HFFc6 (cell line): ENCODE measurements at regions not wholly inside any gene's neighbourhood (a gene's known extent, or its start where the extent isn't known, plus 50 kb on each side); places are given as distances from the start of the nearest gene placed in this dataset.

Experiments
- DNase-seq: peaks from one replicate; pipeline ENCODE4 v3.0.0-alpha.2; 2018
- H3K27ac Mint-ChIP-seq: 2 replicates; pipeline ENCODE4 v1.8.0; 2020; ENCODE audit warnings: mild to moderate bottlenecking, mixed read lengths
- H3K27me3 Mint-ChIP-seq: 2 replicates; pipeline ENCODE4 v1.8.0; 2021; ENCODE audit warnings: mild to moderate bottlenecking, moderate library complexity, mixed read lengths; ENCODE audit not compliant: insufficient read depth
- H3K36me3 Mint-ChIP-seq: 2 replicates; pipeline ENCODE4 v1.8.0; 2021; ENCODE audit warnings: low read depth, mixed read lengths
- H3K4me1 Mint-ChIP-seq: 2 replicates; pipeline ENCODE4 v1.8.0; 2020; ENCODE audit warnings: low read depth, mixed read lengths
- H3K4me3 Mint-ChIP-seq: 2 replicates; pipeline ENCODE4 v1.8.0; 2020; ENCODE audit warnings: mild to moderate bottlenecking, moderate library complexity, mixed read lengths
- H3K9me3 Mint-ChIP-seq: 2 replicates; pipeline ENCODE4 v1.8.0; 2020; ENCODE audit warnings: mild to moderate bottlenecking, mixed read lengths
- CTCF ChIP-seq: fragments of 200-600 bp; sonication (generic); IDR thresholded peaks from 2 replicates; pipeline ENCODE4 v1.5.0; 2021; ENCODE audit warnings: antibody characterized with exemption, mild to moderate bottlenecking

- no peak for DNase-seq
- H3K4me3 Mint-ChIP-seq = no peak overlapping the region
- TF ChIP-seq CTCF = no peak
- H3K4me1 Mint-ChIP-seq = no peaks in the 10 kb centered on the region
- no peaks in the 10 kb centered on the region for H3K36me3 Mint-ChIP-seq
- no peak overlapping the region for H3K27ac Mint-ChIP-seq
- peaks cover 4% of the 10 kb centered on the region for H3K9me3 Mint-ChIP-seq
- H3K27me3 Mint-ChIP-seq = no peaks in the 10 kb centered on the region; the same call in none of the 2 replicates
Observed at GRCh38 chr7:34501156-34501555, 156.9 kb upstream of the NPSR1 start.

GRCh38 chr7:34507191-34507590 is 150.8 kb upstream of the NPSR1 start:
- Mint-ChIP-seq H3K36me3 (no peaks in the 10 kb centered on the region), H3K4me1 (no peaks in the 10 kb centered on the region), H3K4me3 (no peak overlapping the region), H3K27me3 (no peaks in the 10 kb centered on the region; the same call in none of the 2 replicates), H3K27ac (no peak overlapping the region), H3K9me3 (peaks cover 3% of the 10 kb centered on the region; the same call in 1 of the 2 replicates)
- no peak for DNase-seq
- TF ChIP-seq CTCF = no peak

GRCh38 chr7:34523226-34523918 is 134.6 kb upstream of the NPSR1 start:
- TF ChIP-seq CTCF = no peak
- no peak overlapping the region for H3K4me3 Mint-ChIP-seq
- peaks cover 8% of the 10 kb centered on the region; the same call in 1 of the 2 replicates for H3K4me1 Mint-ChIP-seq
- H3K27ac Mint-ChIP-seq = no peak overlapping the region
- no peaks in the 10 kb centered on the region for H3K27me3 Mint-ChIP-seq
- peaks cover 9% of the 10 kb centered on the region for H3K9me3 Mint-ChIP-seq
- no peak for DNase-seq
- no peaks in the 10 kb centered on the region for H3K36me3 Mint-ChIP-seq

GRCh38 chr7:34530259-34530658 is 127.8 kb upstream of the NPSR1 start:
- H3K27me3 Mint-ChIP-seq = no peaks in the 10 kb centered on the region
- no peak for TF ChIP-seq CTCF
- peaks cover 5% of the 10 kb centered on the region; the same call in 1 of the 2 replicates for H3K9me3 Mint-ChIP-seq
- DNase-seq = no peak
- H3K27ac Mint-ChIP-seq = no peak overlapping the region
- H3K4me1 Mint-ChIP-seq = no peaks in the 10 kb centered on the region
- no peaks in the 10 kb centered on the region for H3K36me3 Mint-ChIP-seq
- no peak overlapping the region for H3K4me3 Mint-ChIP-seq

- H3K36me3 Mint-ChIP-seq = peaks cover 4% of the 10 kb centered on the region; the same call in 1 of the 2 replicates
- no peak for DNase-seq
- H3K4me3 Mint-ChIP-seq = no peak overlapping the region
- no peak for TF ChIP-seq CTCF
- H3K4me1 Mint-ChIP-seq = no peaks in the 10 kb centered on the region
- no peak overlapping the region for H3K27ac Mint-ChIP-seq
- peaks cover 26% of the 10 kb centered on the region for H3K9me3 Mint-ChIP-seq
- H3K27me3 Mint-ChIP-seq = no peaks in the 10 kb centered on the region
Observed at GRCh38 chr7:34539003-34539402, 119.0 kb upstream of the NPSR1 start.
